MM.1S (cell line): ENCODE measurements at regions not wholly inside any gene's neighbourhood (a gene's known extent, or its start where the extent isn't known, plus 50 kb on each side); places are given as distances from the start of the nearest gene placed in this dataset.

Source experiments
- DNase-seq: peaks from one replicate; pipeline ENCODE4 v3.0.0-alpha.2; 2015
- H2AFZ ChIP-seq: fragments of 300-600 bp; sonication (generic); 2 replicates; pipeline ENCODE4 v1.6.0; 2016; ENCODE audit warnings: antibody characterized with exemption, low read length
- H3F3A ChIP-seq: fragments of 300-600 bp; sonication (generic); 2 replicates; pipeline ENCODE4 v1.6.1; 2016; ENCODE audit warnings: mild to moderate bottlenecking, antibody characterized with exemption, low read length, moderate library complexity, mixed read lengths; ENCODE audit not compliant: insufficient read depth
- H3K27ac ChIP-seq: fragments of 300-600 bp; sonication (generic); 2 replicates; pipeline ENCODE4 v1.5.1; 2016; ENCODE audit warnings: mild to moderate bottlenecking, low read length
- H3K27me3 ChIP-seq: fragments of 300-600 bp; sonication (generic); replicated peaks from 2 replicates; pipeline ENCODE4 v1.6.0; 2016; ENCODE audit warnings: low read length; ENCODE audit not compliant: insufficient read depth
- H3K36me3 ChIP-seq: fragments of 300-600 bp; sonication (generic); replicated peaks from 2 replicates; pipeline ENCODE4 v1.6.1; 2016; ENCODE audit warnings: mild to moderate bottlenecking, low read length, mixed read lengths; ENCODE audit not compliant: insufficient read depth
- H3K4me1 ChIP-seq: fragments of 300-600 bp; sonication (generic); 2 replicates; pipeline ENCODE4 v1.6.1; 2016; ENCODE audit warnings: low read length, mixed read lengths
- H3K4me2 ChIP-seq: fragments of 300-600 bp; sonication (generic); 2 replicates; pipeline ENCODE4 v1.6.0; 2016; ENCODE audit warnings: low read depth, low read length
- H3K4me3 ChIP-seq: fragments of 300-600 bp; sonication (generic); 2 replicates; pipeline ENCODE4 v1.5.1; 2016; ENCODE audit warnings: low read length, mixed read lengths
- H3K79me2 ChIP-seq: fragments of 300-600 bp; sonication (generic); 2 replicates; pipeline ENCODE4 v1.6.1; 2016; ENCODE audit warnings: mixed run types, low read length, mixed read lengths
- H3K9ac ChIP-seq: fragments of 300-600 bp; sonication (generic); 2 replicates; pipeline ENCODE4 v1.6.1; 2016; ENCODE audit warnings: low read length, mixed read lengths
- H3K9me2 ChIP-seq: fragments of 300-600 bp; sonication (generic); replicated peaks from 2 replicates; pipeline ENCODE4 v1.6.1; 2016; ENCODE audit warnings: mild to moderate bottlenecking, low read length, mixed read lengths; ENCODE audit not compliant: insufficient read depth
- H3K9me3 ChIP-seq: fragments of 300-600 bp; sonication (generic); replicated peaks from 2 replicates; pipeline ENCODE4 v1.6.1; 2016; ENCODE audit warnings: mild to moderate bottlenecking, low read length, mixed read lengths; ENCODE audit not compliant: insufficient read depth
- H4K20me1 ChIP-seq: fragments of 300-600 bp; sonication (generic); 2 replicates; pipeline ENCODE4 v1.6.1; 2016; ENCODE audit warnings: mild to moderate bottlenecking, low read length, moderate library complexity, mixed read lengths; ENCODE audit not compliant: insufficient read depth
- EZH2 ChIP-seq: fragments of 300-600 bp; sonication (generic); optimal IDR thresholded peaks from 2 replicates; pipeline ENCODE3; 2017; ENCODE audit warnings: low read depth, mild to moderate bottlenecking, antibody characterized with exemption, low read length, mixed read lengths
- EZH2phosphoT487 ChIP-seq: fragments of 300-600 bp; sonication (generic); IDR thresholded peaks from 2 replicates; pipeline ENCODE4 v1.6.1; 2018; ENCODE audit warnings: antibody characterized with exemption, low read length
- TF ChIP-seq, protein P1 (sequence below): fragments of 300-600 bp; sonication (generic); IDR thresholded peaks from 2 replicates; pipeline ENCODE4 v1.5.1; 2016; ENCODE audit warnings: antibody characterized with exemption, low read length, mixed read lengths

GRCh38 chr14:61111209-61111665 lies 130.2 kb downstream of the SLC38A6 start:
- no peaks in the 10 kb centered on the region for H3K9me3 ChIP-seq
- no peaks in the 10 kb centered on the region for H3K27me3 ChIP-seq
- no peak overlapping the region for H3K27ac ChIP-seq
- no peaks in the 10 kb centered on the region for H3F3A ChIP-seq
- no peaks in the 10 kb centered on the region for H4K20me1 ChIP-seq
- no peak overlapping the region for H3K4me3 ChIP-seq
- H3K4me2 ChIP-seq = no peak overlapping the region
- H3K9ac ChIP-seq = no peak overlapping the region
- H3K36me3 ChIP-seq = no peaks in the 10 kb centered on the region
- no peaks in the 10 kb centered on the region for H3K79me2 ChIP-seq
- H3K9me2 ChIP-seq = no peaks in the 10 kb centered on the region
- TF ChIP-seq, protein P1, sequence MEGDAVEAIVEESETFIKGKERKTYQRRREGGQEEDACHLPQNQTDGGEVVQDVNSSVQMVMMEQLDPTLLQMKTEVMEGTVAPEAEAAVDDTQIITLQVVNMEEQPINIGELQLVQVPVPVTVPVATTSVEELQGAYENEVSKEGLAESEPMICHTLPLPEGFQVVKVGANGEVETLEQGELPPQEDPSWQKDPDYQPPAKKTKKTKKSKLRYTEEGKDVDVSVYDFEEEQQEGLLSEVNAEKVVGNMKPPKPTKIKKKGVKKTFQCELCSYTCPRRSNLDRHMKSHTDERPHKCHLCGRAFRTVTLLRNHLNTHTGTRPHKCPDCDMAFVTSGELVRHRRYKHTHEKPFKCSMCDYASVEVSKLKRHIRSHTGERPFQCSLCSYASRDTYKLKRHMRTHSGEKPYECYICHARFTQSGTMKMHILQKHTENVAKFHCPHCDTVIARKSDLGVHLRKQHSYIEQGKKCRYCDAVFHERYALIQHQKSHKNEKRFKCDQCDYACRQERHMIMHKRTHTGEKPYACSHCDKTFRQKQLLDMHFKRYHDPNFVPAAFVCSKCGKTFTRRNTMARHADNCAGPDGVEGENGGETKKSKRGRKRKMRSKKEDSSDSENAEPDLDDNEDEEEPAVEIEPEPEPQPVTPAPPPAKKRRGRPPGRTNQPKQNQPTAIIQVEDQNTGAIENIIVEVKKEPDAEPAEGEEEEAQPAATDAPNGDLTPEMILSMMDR = no peak
- no peak for TF ChIP-seq EZH2
- no peak for TF ChIP-seq EZH2phosphoT487
- no peaks in the 10 kb centered on the region for H3K4me1 ChIP-seq
- no peak overlapping the region for H2AFZ ChIP-seq
- no peak for DNase-seq

DNA sequence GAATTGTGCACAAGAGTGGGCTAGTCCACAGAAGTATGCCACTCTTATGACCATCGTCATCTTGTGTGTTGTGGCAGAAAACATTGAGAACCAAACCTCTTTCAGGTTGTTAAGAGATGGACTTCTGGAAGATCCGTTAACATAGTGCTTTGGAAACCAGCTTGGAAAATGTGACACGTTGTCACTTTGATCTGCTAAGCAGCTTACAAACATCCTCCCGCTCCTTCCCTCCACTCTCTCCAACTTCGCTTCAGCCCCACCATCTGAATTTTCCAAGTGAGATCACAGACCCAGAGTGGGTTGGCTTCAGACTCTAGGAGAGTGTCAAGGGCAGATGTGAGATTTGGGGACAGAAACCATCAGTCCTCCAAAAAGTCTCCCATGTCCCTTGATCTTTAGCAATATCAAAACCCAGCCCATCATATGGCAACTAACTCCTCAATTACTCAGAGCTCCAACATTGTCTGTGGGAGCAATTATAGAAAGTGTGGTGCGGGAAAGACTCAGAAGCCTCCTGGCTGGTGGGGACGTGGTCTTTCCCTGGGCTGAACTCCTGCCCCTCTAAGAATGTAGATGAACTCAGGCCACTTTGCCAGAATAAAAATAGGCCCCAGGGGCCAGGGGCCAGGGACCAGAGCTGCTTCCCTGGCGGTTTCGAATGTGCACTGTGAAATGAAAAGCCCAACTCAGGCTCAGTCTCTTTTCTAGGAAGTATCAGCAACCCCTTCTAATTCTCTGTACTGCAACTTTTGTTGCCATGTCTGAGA lies 129.5 kb downstream of the SLC38A6 start:
- TF ChIP-seq EZH2 = no peak
- TF ChIP-seq EZH2phosphoT487 = no peak
- TF ChIP-seq, protein P1 = no peak
- Histone ChIP-seq H3K4me1 (no peaks in the 10 kb centered on the region), H2AFZ (no peak overlapping the region), H3K9me3 (no peaks in the 10 kb centered on the region), H3K27me3 (no peaks in the 10 kb centered on the region), H3F3A (no peaks in the 10 kb centered on the region), H3K9me2 (no peaks in the 10 kb centered on the region), H3K9ac (no peak overlapping the region), H3K79me2 (no peaks in the 10 kb centered on the region), H3K27ac (no peak overlapping the region), H3K4me3 (no peak overlapping the region), H4K20me1 (no peaks in the 10 kb centered on the region), H3K36me3 (no peaks in the 10 kb centered on the region), H3K4me2 (no peak overlapping the region)
- DNase-seq = no peak

DNA sequence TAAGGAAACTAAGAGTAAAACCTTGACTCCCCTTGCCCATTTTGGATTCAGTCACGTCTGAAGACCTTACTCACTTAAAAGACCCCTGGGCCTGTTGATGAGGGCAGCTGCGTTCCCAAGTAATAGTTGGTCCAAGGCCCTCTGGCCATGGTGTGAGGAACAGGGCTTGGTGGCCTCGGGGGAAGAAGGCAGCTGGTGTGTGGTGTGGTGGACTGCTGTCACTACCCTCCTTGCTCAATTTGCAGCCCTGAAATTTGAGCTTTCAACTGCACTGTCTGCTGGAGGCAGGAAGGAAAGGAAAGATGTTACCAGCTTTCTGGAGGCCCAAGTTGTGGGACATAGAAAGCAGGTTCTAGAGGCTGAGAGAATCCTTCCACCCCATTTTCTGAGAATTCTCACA lies 128.2 kb downstream of the SLC38A6 start:
- H3K4me2 ChIP-seq = no peak overlapping the region
- H3K4me3 ChIP-seq = no peak overlapping the region
- no peaks in the 10 kb centered on the region for H3K27me3 ChIP-seq
- H3K9me2 ChIP-seq = no peaks in the 10 kb centered on the region
- no peaks in the 10 kb centered on the region for H3K79me2 ChIP-seq
- no peaks in the 10 kb centered on the region for H4K20me1 ChIP-seq
- H3K9ac ChIP-seq = no peak overlapping the region
- no peaks in the 10 kb centered on the region for H3K9me3 ChIP-seq
- no peaks in the 10 kb centered on the region for H3K36me3 ChIP-seq
- H3K27ac ChIP-seq = no peak overlapping the region
- no peaks in the 10 kb centered on the region for H3K4me1 ChIP-seq
- no peak for DNase-seq
- no peak overlapping the region for H2AFZ ChIP-seq
- H3F3A ChIP-seq = no peaks in the 10 kb centered on the region
- TF ChIP-seq, protein P1 = no peak
- TF ChIP-seq EZH2phosphoT487 = no peak
- TF ChIP-seq EZH2 = no peak
